ENCODE measurements at regions not wholly inside any gene's neighbourhood (a gene's known extent, or its start where the extent isn't known, plus 50 kb on each side); places are given as distances from the start of the nearest gene placed in this dataset.

GRCh38 chr4:100248476-100248875 lies 58.2 kb upstream of the DDIT4L start:
- H3K9me3 ChIP-seq (ENCODE audit: control extremely low read depth in 1 of 3, control insufficient read depth in 2 of 3, insufficient read depth in 1 of 3, low read length in 2 of 3): no peaks in the 10 kb centered on the region
- CTCF ChIA-PET: no interaction called here
- H3K4me3 ChIP-seq (ENCODE audit: control extremely low read depth in 1 of 5, extremely low read depth in 1 of 5, insufficient read depth in 1 of 5, low read depth in 2 of 5, low read length in 4 of 5): no peak overlapping the region
- H3K79me2 ChIP-seq (ENCODE audit: control insufficient read depth, insufficient read depth, low read length): no peaks in the 10 kb centered on the region
- no peak overlapping the region for H3K27ac ChIP-seq (ENCODE audit: low read length in 2 of 2)
- no peak for TF ChIP-seq CTCF (IDR thresholded peaks at IDR 0.05)
- no peak for TF ChIP-seq EZH2 (IDR thresholded peaks at IDR 0.05; ENCODE audit: borderline replicate concordance, insufficient read depth, low read depth, low read length, poor library complexity, severe bottlenecking)
- no peak overlapping the region for H3K27ac Mint-ChIP-seq
- H2AFZ ChIP-seq (ENCODE audit: insufficient read depth, low read depth, low read length, poor library complexity, severe bottlenecking): no peak overlapping the region
- intact Hi-C loops (cut with micrococcal nuclease): no loop called here
- POLR2A ChIA-PET: no interaction called here
- H3K4me2 ChIP-seq (replicated peaks; ENCODE audit: low read depth, low read length, poor library complexity, severe bottlenecking): no peak overlapping the region
- H3K4me3 Mint-ChIP-seq: no peak overlapping the region
- H4K20me1 ChIP-seq (ENCODE audit: control insufficient read depth, insufficient read depth, low read length, poor library complexity, severe bottlenecking): no peaks in the 10 kb centered on the region
- H3K27me3 Mint-ChIP-seq: no peaks in the 10 kb centered on the region
- no peaks in the 10 kb centered on the region for H3K36me3 ChIP-seq (replicated peaks in 1 of 2; ENCODE audit: control extremely low read depth in 1 of 2, control insufficient read depth in 1 of 2, extremely low read depth in 1 of 2, insufficient read depth in 2 of 2, low read length in 1 of 2)
- H3K9me3 Mint-ChIP-seq (ENCODE audit: insufficient read depth): peaks cover 2% of the 10 kb centered on the region
- no peak overlapping the region for H3K9ac ChIP-seq (ENCODE audit: low read length)
- H3K27me3 ChIP-seq (replicated peaks in 1 of 4; ENCODE audit: control extremely low read depth in 1 of 4, control insufficient read depth in 3 of 4, insufficient read depth in 4 of 4, low read length in 3 of 4): no peaks in the 10 kb centered on the region
- no peaks in the 10 kb centered on the region for H3K4me1 ChIP-seq (ENCODE audit: control insufficient read depth in 2 of 2, insufficient read depth in 2 of 2, low read length in 2 of 2)
- WGBS (ENCODE audit: insufficient coverage): 100% methylated on average over 1 of the region's 3 CpGs
- H3K4me1 Mint-ChIP-seq: no peaks in the 10 kb centered on the region
- ATAC-seq (ENCODE audit: low read depth): no peak
- no peak for DNase-seq

GRCh38 chr4:100246697-100247096 lies 56.4 kb upstream of the DDIT4L start:
- no peak overlapping the region for H3K4me3 Mint-ChIP-seq
- Histone ChIP-seq H3K4me3 (ENCODE audit: control extremely low read depth in 1 of 5, extremely low read depth in 1 of 5, insufficient read depth in 1 of 5, low read depth in 2 of 5, low read length in 4 of 5) (no peak overlapping the region), H3K4me1 (ENCODE audit: control insufficient read depth in 2 of 2, insufficient read depth in 2 of 2, low read length in 2 of 2) (no peaks in the 10 kb centered on the region), H3K27me3 (replicated peaks in 1 of 4; ENCODE audit: control extremely low read depth in 1 of 4, control insufficient read depth in 3 of 4, insufficient read depth in 4 of 4, low read length in 3 of 4) (no peaks in the 10 kb centered on the region), H2AFZ (ENCODE audit: insufficient read depth, low read depth, low read length, poor library complexity, severe bottlenecking) (no peak overlapping the region), H3K36me3 (replicated peaks in 1 of 2; ENCODE audit: control extremely low read depth in 1 of 2, control insufficient read depth in 1 of 2, extremely low read depth in 1 of 2, insufficient read depth in 2 of 2, low read length in 1 of 2) (no peaks in the 10 kb centered on the region), H3K79me2 (ENCODE audit: control insufficient read depth, insufficient read depth, low read length) (no peaks in the 10 kb centered on the region), H3K9me3 (ENCODE audit: control extremely low read depth in 1 of 3, control insufficient read depth in 2 of 3, insufficient read depth in 1 of 3, low read length in 2 of 3) (no peaks in the 10 kb centered on the region), H3K4me2 (replicated peaks; ENCODE audit: low read depth, low read length, poor library complexity, severe bottlenecking) (no peak overlapping the region), H3K9ac (ENCODE audit: low read length) (no peak overlapping the region), H4K20me1 (ENCODE audit: control insufficient read depth, insufficient read depth, low read length, poor library complexity, severe bottlenecking) (no peaks in the 10 kb centered on the region), H3K27ac (ENCODE audit: low read length in 2 of 2) (no peak overlapping the region)
- peaks cover 2% of the 10 kb centered on the region for H3K9me3 Mint-ChIP-seq (ENCODE audit: insufficient read depth)
- H3K27ac Mint-ChIP-seq: no peak overlapping the region
- no peak for DNase-seq
- ATAC-seq (ENCODE audit: low read depth): no peak
- no peak for TF ChIP-seq CTCF (IDR thresholded peaks at IDR 0.05)
- no peak for TF ChIP-seq EZH2 (IDR thresholded peaks at IDR 0.05; ENCODE audit: borderline replicate concordance, insufficient read depth, low read depth, low read length, poor library complexity, severe bottlenecking)
- POLR2A ChIA-PET: no interaction called here
- H3K27me3 Mint-ChIP-seq: peaks cover 5% of the 10 kb centered on the region
- H3K4me1 Mint-ChIP-seq: no peaks in the 10 kb centered on the region
- intact Hi-C loops (cut with micrococcal nuclease): no loop called here
- CTCF ChIA-PET: no interaction called here
